HG02840 (cell line): ENCODE measurements at regions not wholly inside any gene's neighbourhood (a gene's known extent, or its start where the extent isn't known, plus 50 kb on each side); places are given as distances from the start of the nearest gene placed in this dataset.
"Not testable (repeated sequence)": the region's sequence is repeated elsewhere in the genome, so short reads cannot be mapped to it uniquely, and the experiment has no call there.

ENCODE experiments used
- ATAC-seq: cut with Tn5 transposase; IDR thresholded peaks from one replicate; pipeline ENCODE4 v1.9.1; 2021; ENCODE audit warnings: mild to moderate bottlenecking, moderate library complexity, moderate number of reproducible peaks; ENCODE audit not compliant: unreplicated experiment, low FRiP score

DNA sequence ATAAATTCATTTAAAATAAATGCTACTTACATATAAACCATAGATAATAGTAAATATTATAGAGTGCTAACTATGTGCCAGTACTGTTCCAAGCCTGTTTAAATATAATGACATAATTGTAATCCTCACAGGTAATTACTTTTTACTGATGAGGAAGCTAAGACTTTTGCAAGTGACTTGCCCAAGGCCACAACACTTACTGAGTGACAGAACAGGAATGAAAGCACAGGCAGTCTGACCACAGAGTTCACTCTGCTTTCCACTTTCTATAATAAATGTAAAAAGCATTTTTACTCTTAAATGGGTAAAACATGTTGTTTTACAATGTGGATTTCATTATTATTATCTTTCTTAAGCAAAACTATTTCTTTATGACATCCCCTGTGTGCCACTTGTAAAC is 537.8 kb upstream of the SLC39A10 start:
- ATAC-seq = no peak

DNA sequence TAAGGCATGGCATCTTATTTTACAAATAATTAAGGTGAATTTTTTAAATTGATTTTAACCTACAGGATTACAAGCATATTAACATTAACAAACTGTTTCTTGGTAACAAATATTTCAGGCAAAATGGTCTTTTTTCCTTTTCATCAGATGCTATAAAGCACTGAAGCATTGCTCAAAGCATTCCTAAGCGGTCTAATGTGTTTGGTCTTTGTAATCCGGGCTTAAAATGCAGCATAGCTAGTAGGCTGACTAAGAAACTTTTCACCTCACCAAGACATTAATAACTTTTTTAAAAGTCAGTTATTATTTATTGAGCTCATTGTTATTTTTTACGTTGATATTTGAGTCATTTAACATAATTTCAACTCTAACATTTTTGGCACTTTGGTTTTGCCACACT is 538.8 kb upstream of the SLC39A10 start:
- ATAC-seq = no peak

DNA sequence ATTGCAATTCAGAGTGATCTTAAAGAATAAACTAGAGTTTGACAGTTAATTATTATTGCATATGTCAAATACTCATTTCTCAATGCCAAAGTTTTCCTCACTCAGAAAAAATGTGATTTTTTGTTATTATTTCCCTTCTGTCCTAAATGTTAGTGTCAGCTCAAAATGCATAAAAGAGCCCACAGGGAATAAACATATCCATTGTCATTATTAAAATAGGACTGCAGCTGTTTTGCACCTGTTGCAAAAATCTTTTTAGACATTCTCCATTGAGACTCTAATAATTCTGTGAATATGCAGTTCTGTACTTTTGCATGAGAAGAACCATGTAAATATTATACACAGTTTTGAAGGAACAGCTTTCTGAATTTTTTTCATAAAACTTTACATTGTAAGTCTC is 540.0 kb upstream of the SLC39A10 start:
- ATAC-seq = no peak

DNA sequence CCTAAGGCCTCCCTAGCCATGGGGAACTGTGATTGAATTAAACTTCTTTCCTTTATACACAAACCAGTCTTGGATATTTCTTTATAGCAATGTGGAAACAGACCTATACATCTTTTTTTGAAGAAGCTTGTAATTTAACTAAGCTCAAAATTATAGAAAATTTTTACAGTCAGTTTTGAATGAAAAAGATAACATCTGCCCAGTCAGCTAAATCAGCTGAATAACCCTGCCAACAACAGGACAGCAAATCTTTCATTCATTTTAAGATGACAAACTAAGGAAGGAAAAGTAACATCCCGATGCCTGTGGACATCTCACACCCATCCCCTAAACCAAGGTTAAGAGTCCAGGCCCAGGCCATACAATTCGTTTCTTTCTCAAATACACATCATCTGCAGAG is 541.3 kb upstream of the SLC39A10 start:
- ATAC-seq = no peak

DNA sequence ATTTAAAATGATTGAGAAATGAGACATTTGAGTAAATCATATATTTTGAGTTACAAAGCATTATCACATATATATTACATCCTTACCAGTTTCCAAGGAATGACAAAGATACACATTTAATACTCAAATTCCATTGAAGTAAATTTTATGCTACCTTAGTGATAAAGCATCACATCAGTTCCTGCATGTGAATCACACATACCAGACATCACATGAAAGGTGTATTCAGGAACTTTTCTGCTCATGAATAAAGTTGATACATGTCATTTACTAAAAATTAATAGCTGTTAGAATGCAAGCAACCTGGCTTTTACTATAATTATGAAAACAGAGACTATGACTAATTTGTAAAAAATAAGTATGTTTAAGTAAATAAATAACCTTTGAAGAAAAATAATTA is 548.8 kb upstream of the SLC39A10 start:
- no peak for ATAC-seq

DNA sequence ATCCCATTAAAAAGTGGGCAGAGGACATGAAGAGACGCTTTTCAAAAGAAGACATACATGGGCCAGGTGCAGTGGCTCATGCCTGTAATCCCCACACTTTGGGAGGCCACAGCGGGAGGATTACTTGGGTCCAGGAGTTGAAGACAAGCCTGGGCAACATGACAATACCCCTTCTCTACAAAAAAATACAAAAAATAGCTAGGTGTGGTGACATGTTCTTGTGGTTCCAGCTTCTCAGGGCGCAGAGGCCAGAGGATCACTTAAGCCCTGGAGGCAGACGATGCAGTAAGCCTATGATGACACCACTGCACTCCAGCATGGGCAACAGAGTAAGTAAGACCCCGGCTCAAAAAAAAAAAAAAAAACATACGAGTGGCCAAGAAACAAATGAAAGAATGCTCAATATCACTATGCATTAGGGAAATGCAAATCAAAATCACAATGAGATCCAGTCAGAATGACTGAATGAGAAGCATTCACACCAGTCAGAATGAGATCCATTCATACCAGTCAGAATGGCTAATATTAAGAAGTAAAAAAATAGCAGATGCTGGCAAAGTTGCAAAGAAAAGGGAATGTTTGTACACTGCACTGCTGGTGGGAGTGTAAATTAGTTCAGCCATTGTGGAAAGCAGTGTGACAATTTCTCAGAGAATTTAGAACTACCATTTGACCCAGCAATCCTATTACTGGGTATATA is 550.2 kb upstream of the SLC39A10 start:
- ATAC-seq = no peak

DNA sequence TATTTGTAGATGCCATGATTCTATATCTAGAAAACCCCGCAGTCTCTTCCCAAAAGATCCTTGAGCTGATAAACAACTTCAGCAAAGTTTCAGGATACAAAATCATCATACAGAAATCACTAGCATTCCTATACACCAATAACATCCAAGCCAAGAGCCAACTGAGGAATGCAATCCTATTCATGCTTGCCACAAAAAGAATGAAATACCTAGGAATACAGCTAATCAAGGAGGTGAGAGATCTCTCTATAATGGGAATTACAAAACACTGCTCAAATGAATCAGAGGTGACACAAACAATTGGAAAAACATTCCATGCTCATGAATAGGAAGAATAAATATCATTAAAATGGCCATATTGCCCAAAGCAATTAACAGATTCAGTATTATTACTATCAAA is 551.4 kb upstream of the SLC39A10 start:
- ATAC-seq = no peak

DNA sequence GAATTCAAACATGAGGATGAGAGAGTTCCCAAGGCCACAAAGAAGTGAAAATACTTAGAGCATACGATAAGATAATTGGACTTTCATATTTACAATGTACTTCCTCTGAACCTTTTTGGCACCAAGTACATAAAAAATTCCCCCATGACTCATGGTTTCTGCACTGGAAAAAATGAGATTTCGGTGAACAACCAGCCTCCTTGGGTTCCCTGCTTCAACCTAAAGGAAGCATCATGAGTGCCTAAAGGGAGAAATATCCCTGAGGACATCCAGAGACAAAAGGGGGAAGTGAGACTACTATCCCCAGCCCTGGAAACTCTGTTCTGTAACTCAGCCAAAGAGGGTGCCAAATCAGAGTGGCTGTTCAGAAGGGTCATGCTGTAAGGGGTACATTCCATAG is 562.7 kb upstream of the SLC39A10 start:
- ATAC-seq = no peak

DNA sequence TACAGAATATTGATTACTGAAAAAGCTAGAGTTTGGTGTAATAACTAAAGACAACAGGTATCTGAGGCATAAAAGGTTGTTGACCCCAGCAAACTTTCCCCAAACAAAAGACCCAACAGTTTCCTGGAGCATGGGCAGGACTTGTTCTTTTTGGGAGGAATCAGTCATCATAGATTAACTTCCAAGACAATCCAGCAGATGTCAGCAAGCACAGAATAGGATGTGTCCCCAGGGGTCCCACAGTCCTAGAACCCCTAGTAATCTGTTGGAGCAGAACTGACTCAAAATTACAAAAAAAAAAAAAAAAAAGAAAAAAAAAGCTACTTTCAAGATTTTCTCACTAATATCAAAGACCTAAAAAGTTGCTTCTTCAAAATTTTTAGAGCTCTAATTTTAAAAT is 564.7 kb upstream of the SLC39A10 start:
- no peak for ATAC-seq

DNA sequence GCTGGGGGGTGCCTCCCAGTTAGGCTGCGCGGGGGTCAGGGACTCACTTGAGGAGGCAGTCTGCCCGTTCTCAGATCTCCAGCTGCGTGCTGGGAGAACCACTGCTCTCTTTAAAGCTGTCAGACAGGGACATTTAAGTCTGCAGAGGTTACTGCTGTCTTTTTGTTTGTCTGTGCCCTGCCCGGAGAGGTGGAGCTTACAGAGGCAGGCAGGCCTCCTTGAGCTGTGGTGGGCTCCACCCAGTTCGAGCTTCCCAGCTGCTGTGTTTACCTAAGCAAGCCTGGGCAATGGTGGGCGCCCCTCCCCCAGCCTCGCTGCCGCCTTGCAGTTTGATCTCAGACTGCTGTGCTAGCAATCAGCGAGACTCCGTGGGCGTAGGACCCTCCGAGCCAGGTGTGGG is 584.2 kb upstream of the SLC39A10 start:
- ATAC-seq = not testable (repeated sequence)

DNA sequence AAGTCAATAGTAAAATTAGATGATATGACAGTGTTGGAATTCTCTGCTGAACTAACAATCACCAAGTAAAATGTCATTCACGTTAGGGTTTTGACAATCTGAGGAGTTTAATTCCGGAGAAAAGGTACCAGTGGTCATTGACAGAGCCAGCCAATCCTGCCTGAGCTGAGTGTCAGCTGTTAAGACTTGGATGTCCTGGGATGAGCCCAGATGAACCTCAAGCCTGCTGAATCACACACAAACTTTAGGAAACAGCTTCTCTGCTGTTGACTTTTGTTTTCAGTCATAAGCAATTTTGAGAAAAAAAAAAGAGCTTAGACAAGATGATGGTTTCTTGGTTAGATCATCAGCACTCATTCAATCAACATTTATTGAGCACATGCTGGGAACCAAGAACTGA is 600.0 kb upstream of the SLC39A10 start:
- ATAC-seq = no peak

DNA sequence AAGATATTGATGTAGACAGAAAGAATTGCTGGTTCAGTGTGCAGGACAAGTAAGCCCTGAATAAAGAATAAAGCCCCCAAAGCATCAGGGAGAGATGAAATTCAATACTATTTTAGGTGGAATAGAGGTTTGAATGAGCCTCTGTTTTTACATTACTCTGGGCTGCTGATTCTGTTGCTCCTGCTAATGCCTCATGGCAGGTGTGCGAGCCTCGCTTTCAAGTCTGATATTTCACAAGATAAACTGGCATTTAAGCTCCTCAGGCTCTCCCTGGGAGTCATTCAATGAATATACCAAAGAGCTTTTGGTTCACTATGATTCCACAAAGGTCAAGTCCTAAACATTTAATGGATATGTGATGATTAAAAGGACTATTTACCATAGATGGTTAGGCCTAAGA is 601.0 kb upstream of the SLC39A10 start:
- no peak for ATAC-seq

DNA sequence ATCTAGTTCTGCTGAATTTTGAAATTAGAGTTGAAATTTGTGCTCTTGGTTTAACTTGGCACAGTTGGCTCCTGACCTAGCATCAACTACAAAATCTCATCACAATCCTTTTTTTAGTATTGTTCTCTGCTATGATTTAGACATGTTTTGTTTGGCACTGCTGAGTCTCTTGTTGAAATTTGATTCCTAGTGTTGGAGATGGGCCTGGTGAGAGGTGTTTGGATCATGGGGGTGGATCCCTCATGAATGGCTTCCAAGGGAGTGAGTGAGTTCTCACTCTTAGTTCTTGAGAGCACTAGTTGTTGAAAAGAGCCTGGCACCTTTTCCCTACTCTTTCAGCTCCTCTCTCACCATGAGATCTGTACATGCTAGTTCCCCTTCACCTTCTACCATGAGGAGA is 605.6 kb upstream of the SLC39A10 start:
- ATAC-seq = no peak

DNA sequence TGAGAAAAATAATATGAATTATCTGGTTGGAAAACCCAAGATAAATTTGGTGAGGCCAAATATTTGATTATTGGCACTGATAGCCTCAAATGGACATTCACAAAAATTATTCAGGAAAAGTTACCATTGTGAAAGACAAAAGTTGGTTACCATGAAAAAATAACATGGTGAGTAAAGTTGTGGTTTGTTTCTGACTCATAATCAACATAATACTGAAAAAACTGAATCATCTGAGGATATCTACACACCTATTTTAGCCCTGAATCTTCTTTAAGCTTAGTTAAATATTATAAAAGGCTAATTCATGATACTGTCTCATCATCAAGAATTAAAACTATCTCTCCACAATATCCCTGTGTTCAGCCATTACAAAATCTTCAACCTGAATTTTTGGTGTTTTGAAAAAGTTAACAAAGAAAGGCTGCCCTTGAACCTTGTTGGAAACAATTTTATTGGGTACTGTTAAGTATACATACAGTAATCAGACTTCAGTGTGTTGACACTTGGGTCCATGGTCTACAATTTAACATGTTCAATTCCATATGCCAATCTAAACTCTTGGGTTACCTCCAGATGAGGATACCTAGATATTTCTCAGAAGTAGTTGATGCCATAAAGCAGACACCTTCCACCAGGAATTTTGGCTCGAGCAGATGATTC is 607.5 kb upstream of the SLC39A10 start:
- peak; percentile 90 for ATAC-seq

DNA sequence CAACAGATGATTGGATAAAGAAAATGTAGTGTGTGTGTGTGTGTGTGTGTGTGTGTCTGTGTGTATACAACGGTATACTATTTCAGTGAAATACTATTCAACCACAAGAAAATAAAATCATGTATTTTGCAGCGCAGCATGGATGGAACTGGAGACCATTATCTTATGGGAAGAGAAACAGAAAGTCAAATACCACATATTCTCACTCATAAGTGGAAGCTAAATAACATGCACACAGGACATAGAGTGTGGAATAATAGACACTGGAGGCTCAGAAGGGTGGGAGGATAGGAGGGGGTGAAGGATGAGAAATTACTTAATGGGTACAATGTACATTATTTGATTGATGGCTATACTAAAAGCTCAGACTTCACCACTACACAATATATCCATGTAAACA is 609.1 kb upstream of the SLC39A10 start:
- ATAC-seq = no peak

DNA sequence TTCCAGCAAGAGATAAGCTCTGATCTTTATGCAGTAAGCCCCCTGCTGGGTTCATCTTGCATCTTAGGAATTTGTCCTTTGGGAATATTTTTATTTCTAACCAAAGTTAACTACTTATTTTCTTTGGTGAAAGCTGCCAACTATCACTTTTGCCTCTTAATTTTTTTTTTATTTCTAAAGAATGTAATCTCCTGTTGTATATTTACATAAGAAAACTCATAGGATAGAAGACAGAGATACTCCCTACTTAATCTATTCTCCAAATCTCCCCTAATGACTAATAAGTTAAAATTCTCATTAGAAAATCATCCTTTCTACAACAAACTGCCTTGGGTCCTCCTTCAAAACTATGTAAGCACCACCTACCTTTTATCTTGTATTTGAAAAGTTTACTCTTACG is 612.2 kb upstream of the SLC39A10 start:
- no peak for ATAC-seq

DNA sequence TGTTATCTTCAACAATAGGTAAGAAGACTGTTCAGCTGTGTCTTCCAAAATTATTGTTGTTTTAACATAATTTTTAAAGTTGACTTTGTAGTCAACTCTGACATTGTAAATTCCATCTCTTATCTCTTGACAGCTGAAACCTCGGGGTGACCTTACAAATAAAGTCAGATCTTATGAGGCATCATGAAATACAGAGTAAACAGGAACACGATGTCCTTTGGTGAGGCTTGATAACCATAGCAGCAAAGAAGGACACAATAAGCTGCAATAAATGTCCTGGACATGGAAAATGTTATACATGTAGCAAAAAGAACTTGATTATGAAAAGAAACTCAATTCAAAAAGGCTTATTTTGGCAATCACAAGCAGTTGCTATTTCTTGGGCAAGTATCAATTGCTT is 618.9 kb upstream of the SLC39A10 start:
- ATAC-seq = no peak

DNA sequence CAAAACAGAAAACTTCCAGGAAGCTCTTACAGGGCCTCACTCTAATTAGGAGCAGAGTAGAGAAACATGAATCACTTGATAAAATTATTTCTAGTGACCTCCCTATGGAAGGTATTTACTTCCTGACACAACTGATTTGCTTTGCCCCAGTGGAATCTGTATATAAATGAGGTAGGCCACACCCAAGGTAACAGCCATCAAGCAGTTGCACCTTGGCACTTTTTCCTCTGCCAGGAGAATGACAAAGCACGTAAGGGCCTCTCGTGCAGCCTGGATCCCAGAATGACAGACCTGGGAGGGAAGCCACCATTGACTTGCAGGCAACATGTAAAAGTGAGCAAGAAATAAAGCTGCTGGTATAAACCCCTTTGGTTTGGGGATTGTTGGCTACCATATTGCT is 620.0 kb upstream of the SLC39A10 start:
- ATAC-seq = no peak

DNA sequence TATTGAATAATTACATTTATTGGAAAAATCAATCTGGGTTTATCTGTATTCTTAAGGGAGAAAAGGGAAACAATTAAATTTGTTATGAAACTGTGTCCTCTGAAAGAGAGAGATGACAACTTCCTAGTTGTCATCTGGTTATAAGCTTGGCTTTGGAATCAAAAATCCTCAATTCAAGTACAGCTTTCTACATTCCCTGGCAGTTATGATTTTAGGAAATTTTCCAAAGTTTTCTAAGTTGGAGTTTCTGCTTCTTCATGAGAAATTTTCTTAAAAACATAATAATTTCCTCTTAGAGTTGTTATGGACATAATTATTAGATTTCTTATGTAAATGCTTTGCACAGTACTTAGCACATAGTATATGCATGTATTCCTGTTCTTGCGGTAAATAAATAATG is 625.6 kb upstream of the SLC39A10 start:
- no peak for ATAC-seq

DNA sequence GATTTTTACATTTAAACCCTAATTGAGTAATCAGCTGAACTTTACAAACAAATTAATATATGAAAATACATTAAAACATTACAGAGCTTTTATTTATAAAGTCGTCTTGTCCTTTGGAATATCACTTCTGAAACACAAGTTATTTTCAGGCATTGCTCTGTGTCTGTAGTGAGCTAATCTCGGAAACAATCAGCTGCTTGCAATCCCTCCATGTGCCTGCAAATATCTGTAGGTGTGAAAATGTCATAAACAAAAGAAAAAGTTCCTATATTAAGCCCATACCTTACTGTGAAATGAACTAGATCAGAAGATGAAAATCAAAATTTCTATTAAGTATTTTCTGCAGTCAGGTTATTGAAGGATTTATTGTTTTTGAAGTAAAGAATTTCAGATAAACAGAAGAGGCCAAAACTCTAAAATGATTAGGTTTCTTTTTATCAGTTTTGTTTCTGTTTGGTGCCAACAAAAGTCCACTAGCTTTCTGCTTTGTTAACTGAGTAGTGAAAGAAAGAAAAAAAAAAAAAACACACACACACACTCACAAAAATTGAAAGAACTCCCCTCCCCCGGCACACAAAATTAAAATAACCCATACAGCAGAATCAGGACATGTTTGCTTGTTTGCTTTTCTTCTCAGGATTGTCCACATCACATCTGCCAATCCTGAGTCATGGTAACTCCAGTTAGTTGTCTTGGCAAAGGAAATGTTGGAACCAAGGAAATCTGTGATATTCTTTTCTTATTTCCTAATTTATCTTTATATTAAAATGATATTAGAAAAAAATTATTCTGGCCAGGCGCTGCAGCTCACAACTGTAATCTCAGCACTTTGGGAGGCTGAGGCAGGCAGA is 627.0 kb upstream of the SLC39A10 start:
- ATAC-seq = no peak

DNA sequence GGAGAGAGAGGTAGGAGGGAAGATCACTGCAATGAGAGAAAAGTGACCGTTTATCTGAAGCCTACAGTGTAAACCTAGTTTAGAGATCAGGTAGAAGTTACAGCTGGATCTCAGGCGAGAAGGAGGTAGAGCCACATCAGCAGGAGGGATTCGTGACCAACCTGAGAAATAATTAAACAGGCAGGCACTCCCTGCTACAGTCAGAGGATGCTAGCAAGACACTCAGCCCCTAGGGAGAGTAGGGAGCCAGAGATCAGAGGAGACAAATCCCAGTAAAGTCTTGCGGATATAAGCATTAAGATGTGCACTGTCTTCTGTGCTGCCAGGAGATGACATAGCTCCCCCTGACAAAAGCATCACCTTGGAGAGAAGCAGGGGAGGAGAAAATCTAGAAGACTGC is 629.1 kb upstream of the SLC39A10 start:
- no peak for ATAC-seq

DNA sequence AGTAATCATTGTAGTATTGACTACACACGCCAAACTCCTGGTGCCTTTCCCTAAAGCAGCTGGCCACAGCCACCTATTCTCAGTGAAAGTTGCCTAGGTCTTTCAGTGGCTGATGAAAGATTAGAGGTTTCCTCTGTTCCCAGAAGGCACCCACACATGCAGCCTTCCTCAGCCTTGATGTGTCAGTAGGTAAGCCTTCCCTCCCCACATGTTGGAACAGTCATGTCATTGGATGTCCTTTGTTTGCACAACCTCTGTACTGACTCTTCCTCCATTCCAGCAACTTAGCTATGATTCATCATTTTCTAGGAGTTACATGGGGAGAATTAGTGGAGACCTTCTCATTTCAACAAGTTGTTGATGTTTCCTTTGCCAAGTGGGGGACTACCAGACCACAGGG is 630.8 kb upstream of the SLC39A10 start:
- no peak for ATAC-seq
